CD4-positive, alpha-beta T cell treated with Interleukin-6 at 100 ng/mL for 8 hours (primary cell): ENCODE measurements at regions not wholly inside any gene's neighbourhood (a gene's known extent, or its start where the extent isn't known, plus 50 kb on each side); places are given as distances from the start of the nearest gene placed in this dataset.

ENCODE experiments used
- DNase-seq: peaks from one replicate; pipeline ENCODE4 v3.0.0-alpha.2; 2020; ENCODE audit warnings: mixed read lengths, low spot score

- DNase-seq: no peak
Observed at GRCh38 chr6:144725736-144726522, 440.8 kb downstream of the UTRN start.

GRCh38 chr6:144728804-144729203 lies 443.7 kb downstream of the UTRN start:
- no peak for DNase-seq

- no peak for DNase-seq
Observed at GRCh38 chr6:144729502-144729901, 444.4 kb downstream of the UTRN start.

- no peak for DNase-seq
Observed at GRCh38 chr6:144730088-144730645, 445.0 kb downstream of the UTRN start.

- DNase-seq: no peak
Observed at GRCh38 chr6:144731229-144731628, 446.1 kb downstream of the UTRN start.

- no peak for DNase-seq
Observed at GRCh38 chr6:144736763-144737162, 451.6 kb downstream of the UTRN start.

GRCh38 chr6:144737998-144738397 lies 452.9 kb downstream of the UTRN start:
- DNase-seq: no peak

- no peak for DNase-seq
Observed at GRCh38 chr6:144739873-144740272, 454.7 kb downstream of the UTRN start.

- DNase-seq: no peak
Observed at GRCh38 chr6:144741659-144742058, 456.5 kb downstream of the UTRN start.

- no peak for DNase-seq
Observed at GRCh38 chr6:144742779-144743178, 457.6 kb downstream of the UTRN start.

- DNase-seq: no peak
Observed at GRCh38 chr6:144744720-144745119, 459.6 kb downstream of the UTRN start.

- no peak for DNase-seq
Observed at GRCh38 chr6:144745439-144745838, 460.3 kb downstream of the UTRN start.

GRCh38 chr6:144746902-144747469 lies 461.9 kb downstream of the UTRN start:
- DNase-seq: no peak

- DNase-seq: no peak
Observed at GRCh38 chr6:144749263-144749662, 464.1 kb downstream of the UTRN start.

GRCh38 chr6:144753023-144753705 lies 468.0 kb downstream of the UTRN start:
- DNase-seq: no peak

- DNase-seq: no peak
Observed at GRCh38 chr6:144756469-144756868, 471.3 kb downstream of the UTRN start.

GRCh38 chr6:144757299-144757698 lies 472.2 kb downstream of the UTRN start:
- DNase-seq: no peak

GRCh38 chr6:144757730-144758129 lies 472.6 kb downstream of the UTRN start:
- DNase-seq: no peak

GRCh38 chr6:144758602-144759001 lies 473.5 kb downstream of the UTRN start:
- DNase-seq: no peak

- no peak for DNase-seq
Observed at GRCh38 chr6:144762469-144762868, 477.3 kb downstream of the UTRN start.

- DNase-seq: no peak
Observed at GRCh38 chr6:144767051-144767450, 481.9 kb downstream of the UTRN start.

GRCh38 chr6:144768551-144769075 lies 483.5 kb downstream of the UTRN start:
- DNase-seq: no peak

GRCh38 chr6:144769142-144769541 lies 484.0 kb downstream of the UTRN start:
- DNase-seq: no peak
